Neural cell (in vitro differentiated cells): ENCODE measurements at regions not wholly inside any gene's neighbourhood (a gene's known extent, or its start where the extent isn't known, plus 50 kb on each side); places are given as distances from the start of the nearest gene placed in this dataset.
A peak's percentile ranks its signal among the peaks of the same experiment; 100 is the strongest.

Experiments
- H2AFZ ChIP-seq: fragments of 200-600, 300-800 bp; sonication (generic), shearing (Covaris generic); 2 replicates; pipeline ENCODE4 v1.6.0; 2014; ENCODE audit warnings: low read depth, mild to moderate bottlenecking, antibody characterized with exemption, low read length, moderate library complexity
- H3F3A ChIP-seq: fragments of 200-600 bp; shearing (Covaris generic); 2 replicates; pipeline ENCODE4 v1.6.1; 2016; ENCODE audit warnings: mild to moderate bottlenecking, moderate library complexity, mixed read lengths, antibody characterized with exemption, low read length; ENCODE audit not compliant: insufficient read depth, poor library complexity, severe bottlenecking
- H3K27ac ChIP-seq: fragments of 200-600, 300-800 bp; sonication (generic), shearing (Covaris generic); 2 replicates; pipeline ENCODE4 v1.5.1; 2014; ENCODE audit warnings: mild to moderate bottlenecking, low read length, moderate library complexity
- H3K27me3 ChIP-seq: fragments of 300-800, 200-600 bp; sonication (generic), shearing (Covaris generic); 2 replicates; pipeline ENCODE4 v1.6.0; 2014; ENCODE audit warnings: mild to moderate bottlenecking, low read depth, low read length, moderate library complexity; ENCODE audit not compliant: insufficient read depth
- H3K36me3 ChIP-seq: fragments of 300-800, 200-600 bp; sonication (generic), shearing (Covaris generic); 2 replicates; pipeline ENCODE4 v1.5.1; 2014; ENCODE audit warnings: mild to moderate bottlenecking, antibody characterized with exemption, low read length, moderate library complexity; ENCODE audit not compliant: insufficient read depth
- H3K4me2 ChIP-seq: fragments of 300-800, 200-600 bp; sonication (generic), shearing (Covaris generic); 2 replicates; pipeline ENCODE4 v1.6.0; 2014; ENCODE audit warnings: mild to moderate bottlenecking, low read length
- H3K4me3 ChIP-seq: fragments of 300-800, 200-600 bp; sonication (generic), shearing (Covaris generic); 2 replicates; pipeline ENCODE4 v1.5.1; 2014; ENCODE audit warnings: mild to moderate bottlenecking, low read length, moderate library complexity
- H3K79me2 ChIP-seq: fragments of 200-600 bp; shearing (Covaris generic); replicated peaks from 2 replicates; pipeline ENCODE4 v1.6.0; 2014; ENCODE audit warnings: mild to moderate bottlenecking, low read length, moderate library complexity; ENCODE audit not compliant: insufficient read depth
- H3K9ac ChIP-seq: fragments of 300-800, 200-600 bp; sonication (generic), shearing (Covaris generic); 2 replicates; pipeline ENCODE4 v1.6.1; 2016; ENCODE audit warnings: mild to moderate bottlenecking, low read length, mixed read lengths
- H3K9me2 ChIP-seq: fragments of 200-600 bp; shearing (Covaris generic); 2 replicates; pipeline ENCODE4 v1.6.1; 2016; ENCODE audit warnings: mild to moderate bottlenecking, low read length, mixed read lengths; ENCODE audit not compliant: insufficient read depth
- H3K9me3 ChIP-seq: fragments of 200-600, 300-800 bp; sonication (generic), shearing (Covaris generic); 2 replicates; pipeline ENCODE4 v1.6.1; 2016; ENCODE audit warnings: mild to moderate bottlenecking, mixed run types, low read length, moderate library complexity, mixed read lengths
- H4K20me1 ChIP-seq: fragments of 200-600 bp; shearing (Covaris generic); 2 replicates; pipeline ENCODE4 v1.6.1; 2016; ENCODE audit warnings: mild to moderate bottlenecking, mixed run types; ENCODE audit not compliant: insufficient read depth
- EP300 ChIP-seq: fragments of 450-650 bp; conservative IDR thresholded peaks from 2 replicates; pipeline ENCODE4 v1.6.1; 2014; ENCODE audit warnings: antibody characterized with exemption, mild to moderate bottlenecking, moderate library complexity; ENCODE audit not compliant: poor library complexity, severe bottlenecking
- EZH2 ChIP-seq: fragments of 200-600, 300-800 bp; shearing (Covaris generic), sonication (generic); IDR thresholded peaks from 2 replicates; pipeline ENCODE4 v1.6.1; 2014; ENCODE audit warnings: antibody characterized with exemption, low read length, borderline replicate concordance, mild to moderate bottlenecking; ENCODE audit not compliant: insufficient read depth, poor library complexity, severe bottlenecking
- MXI1 ChIP-seq: fragments of 450-650 bp; conservative IDR thresholded peaks from 2 replicates; pipeline ENCODE4 v1.6.1; 2014; ENCODE audit warnings: antibody characterized with exemption, mild to moderate bottlenecking; ENCODE audit not compliant: poor library complexity, severe bottlenecking
- POLR2AphosphoS5 ChIP-seq: IDR thresholded peaks from 2 replicates; pipeline ENCODE4 v1.6.1; 2012
- RAD21 ChIP-seq: fragments of 450-650 bp; conservative IDR thresholded peaks from 2 replicates; pipeline ENCODE4 v1.6.1; 2014; ENCODE audit warnings: antibody characterized with exemption, mild to moderate bottlenecking, moderate library complexity
- REST ChIP-seq: IDR thresholded peaks from 2 replicates; pipeline ENCODE4 v1.6.1; 2012; ENCODE audit warnings: borderline replicate concordance
- SMC3 ChIP-seq: fragments of 450-650 bp; conservative IDR thresholded peaks from 2 replicates; pipeline ENCODE4 v1.6.1; 2014; ENCODE audit warnings: antibody characterized with exemption, mild to moderate bottlenecking, moderate library complexity; ENCODE audit not compliant: poor library complexity
- TAF1 ChIP-seq: IDR thresholded peaks from 2 replicates; pipeline ENCODE4 v1.6.1; 2012; ENCODE audit warnings: low read depth
- TF ChIP-seq, protein P1 (sequence below): fragments of 450-650 bp; IDR thresholded peaks from 2 replicates; pipeline ENCODE4 v1.5.1; 2014; ENCODE audit warnings: antibody characterized with exemption, mild to moderate bottlenecking, moderate library complexity; ENCODE audit not compliant: poor library complexity, severe bottlenecking

GRCh38 chr12:45121224-45121623 is 70.3 kb upstream of the DBX2 start:
- no peak overlapping the region for H3K4me3 ChIP-seq
- TF ChIP-seq EP300 (no peak), REST (no peak), POLR2AphosphoS5 (no peak), EZH2 (no peak), RAD21 (no peak), SMC3 (no peak), MXI1 (no peak), TAF1 (no peak)
- TF ChIP-seq, protein P1, sequence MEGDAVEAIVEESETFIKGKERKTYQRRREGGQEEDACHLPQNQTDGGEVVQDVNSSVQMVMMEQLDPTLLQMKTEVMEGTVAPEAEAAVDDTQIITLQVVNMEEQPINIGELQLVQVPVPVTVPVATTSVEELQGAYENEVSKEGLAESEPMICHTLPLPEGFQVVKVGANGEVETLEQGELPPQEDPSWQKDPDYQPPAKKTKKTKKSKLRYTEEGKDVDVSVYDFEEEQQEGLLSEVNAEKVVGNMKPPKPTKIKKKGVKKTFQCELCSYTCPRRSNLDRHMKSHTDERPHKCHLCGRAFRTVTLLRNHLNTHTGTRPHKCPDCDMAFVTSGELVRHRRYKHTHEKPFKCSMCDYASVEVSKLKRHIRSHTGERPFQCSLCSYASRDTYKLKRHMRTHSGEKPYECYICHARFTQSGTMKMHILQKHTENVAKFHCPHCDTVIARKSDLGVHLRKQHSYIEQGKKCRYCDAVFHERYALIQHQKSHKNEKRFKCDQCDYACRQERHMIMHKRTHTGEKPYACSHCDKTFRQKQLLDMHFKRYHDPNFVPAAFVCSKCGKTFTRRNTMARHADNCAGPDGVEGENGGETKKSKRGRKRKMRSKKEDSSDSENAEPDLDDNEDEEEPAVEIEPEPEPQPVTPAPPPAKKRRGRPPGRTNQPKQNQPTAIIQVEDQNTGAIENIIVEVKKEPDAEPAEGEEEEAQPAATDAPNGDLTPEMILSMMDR: no peak
- no peaks in the 10 kb centered on the region for H3F3A ChIP-seq
- peaks cover 3% of the 10 kb centered on the region for H3K9me3 ChIP-seq
- no peaks in the 10 kb centered on the region for H4K20me1 ChIP-seq
- H3K9me2 ChIP-seq: no peaks in the 10 kb centered on the region
- no peaks in the 10 kb centered on the region for H3K36me3 ChIP-seq
- H3K27me3 ChIP-seq: no peaks in the 10 kb centered on the region
- no peak overlapping the region for H3K4me2 ChIP-seq
- no peak overlapping the region for H2AFZ ChIP-seq
- no peak overlapping the region for H3K27ac ChIP-seq
- H3K9ac ChIP-seq: no peak overlapping the region
- no peaks in the 10 kb centered on the region for H3K79me2 ChIP-seq

DNA sequence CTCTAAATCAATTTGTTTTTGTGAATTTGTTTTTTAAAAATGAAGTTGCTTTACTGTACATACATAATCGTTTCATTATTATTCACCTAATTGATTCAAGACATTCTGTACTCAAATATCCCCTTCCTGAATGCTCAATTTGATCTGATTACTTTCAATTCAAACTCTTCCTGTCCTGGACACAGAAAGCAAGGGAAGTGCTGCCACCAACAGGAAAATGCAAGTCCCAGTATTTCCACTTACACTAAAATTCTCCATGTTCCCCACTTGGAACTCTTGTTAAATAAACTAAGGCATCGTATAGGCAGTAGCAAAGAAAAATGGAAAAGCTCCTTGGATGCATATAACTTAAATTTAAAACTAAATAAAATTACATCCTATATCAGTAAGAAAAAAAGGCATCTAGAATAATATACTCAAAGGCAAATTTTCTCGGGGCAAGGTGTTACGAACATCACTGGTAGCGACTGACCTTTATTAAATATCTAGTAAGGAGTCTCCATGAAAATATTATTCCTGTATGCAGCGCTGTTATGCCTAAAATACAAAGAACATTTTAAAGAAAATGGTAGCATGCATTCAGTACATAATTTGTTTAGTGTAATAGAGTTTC is 72.0 kb upstream of the DBX2 start:
- Histone ChIP-seq H3K4me2 (no peak overlapping the region), H3K9me2 (no peaks in the 10 kb centered on the region), H2AFZ (no peak overlapping the region), H3K9ac (no peak overlapping the region), H4K20me1 (no peaks in the 10 kb centered on the region), H3K36me3 (no peaks in the 10 kb centered on the region), H3K79me2 (no peaks in the 10 kb centered on the region), H3K9me3 (no peaks in the 10 kb centered on the region), H3K27ac (no peak overlapping the region), H3K4me3 (no peak overlapping the region), H3F3A (no peaks in the 10 kb centered on the region), H3K27me3 (no peaks in the 10 kb centered on the region)
- TF ChIP-seq, protein P1: peak; percentile 63
- TF ChIP-seq MXI1 (no peak), REST (no peak), EP300 (no peak), POLR2AphosphoS5 (no peak), EZH2 (no peak), TAF1 (no peak), SMC3 (peak; percentile 51), RAD21 (peak; percentile 65)
